ENCODE measurements at regions not wholly inside any gene's neighbourhood (a gene's known extent, or its start where the extent isn't known, plus 50 kb on each side); places are given as distances from the start of the nearest gene placed in this dataset.

GRCh38 chr6:122871079-122871478 is 82.0 kb downstream of the SMPDL3A start:
- TF ChIP-seq POLR2A (IDR thresholded peaks at IDR 0.05), result no peak
- TF ChIP-seq, protein P1, sequence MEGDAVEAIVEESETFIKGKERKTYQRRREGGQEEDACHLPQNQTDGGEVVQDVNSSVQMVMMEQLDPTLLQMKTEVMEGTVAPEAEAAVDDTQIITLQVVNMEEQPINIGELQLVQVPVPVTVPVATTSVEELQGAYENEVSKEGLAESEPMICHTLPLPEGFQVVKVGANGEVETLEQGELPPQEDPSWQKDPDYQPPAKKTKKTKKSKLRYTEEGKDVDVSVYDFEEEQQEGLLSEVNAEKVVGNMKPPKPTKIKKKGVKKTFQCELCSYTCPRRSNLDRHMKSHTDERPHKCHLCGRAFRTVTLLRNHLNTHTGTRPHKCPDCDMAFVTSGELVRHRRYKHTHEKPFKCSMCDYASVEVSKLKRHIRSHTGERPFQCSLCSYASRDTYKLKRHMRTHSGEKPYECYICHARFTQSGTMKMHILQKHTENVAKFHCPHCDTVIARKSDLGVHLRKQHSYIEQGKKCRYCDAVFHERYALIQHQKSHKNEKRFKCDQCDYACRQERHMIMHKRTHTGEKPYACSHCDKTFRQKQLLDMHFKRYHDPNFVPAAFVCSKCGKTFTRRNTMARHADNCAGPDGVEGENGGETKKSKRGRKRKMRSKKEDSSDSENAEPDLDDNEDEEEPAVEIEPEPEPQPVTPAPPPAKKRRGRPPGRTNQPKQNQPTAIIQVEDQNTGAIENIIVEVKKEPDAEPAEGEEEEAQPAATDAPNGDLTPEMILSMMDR (IDR thresholded peaks at IDR 0.05), result no peak
- 58 to 88% (median 75%) methylated on average over 1 of the region's 1 CpG for whole genome bisulfite sequencing, 4 donors
- Histone ChIP-seq H3K27me3 (peaks cover 0 to 6% (median 0%) of the 10 kb centered on the region in 9 donors), H3K36me3 (no peaks in the 10 kb centered on the region), H3K27ac (no peak overlapping the region), H3K4me1 (no peaks in the 10 kb centered on the region), H3K9me3 (no peaks in the 10 kb centered on the region), H3K4me3 (no peak overlapping the region)
- intact Hi-C loops (cut with DNase I), result loop anchor here in 2 of 10 donors (5.0 to 10.0 kb wide), 2 partner anchors 444 to 446 kb away; no protein-coding TSS in a partner anchor
- DNase-seq (no peak), ATAC-seq (no peak)

- intact Hi-C loops (cut with DNase I), result loop anchor here in 2 of 10 donors (5.0 to 10.0 kb wide), 2 partner anchors 442 to 445 kb away; no protein-coding TSS in a partner anchor
- peaks cover 0 to 6% (median 0%) of the 10 kb centered on the region in 9 donors for H3K27me3 ChIP-seq
- no peak overlapping the region for H3K4me3 ChIP-seq
- 77 to 89% (median 87%) methylated on average over 4 of the region's 4 CpGs for WGBS, 4 donors
- H3K27ac ChIP-seq, result no peak overlapping the region
- no peaks in the 10 kb centered on the region for H3K9me3 ChIP-seq
- DNase-seq (no peak), ATAC-seq (no peak)
- H3K36me3 ChIP-seq, result no peaks in the 10 kb centered on the region
- no peaks in the 10 kb centered on the region for H3K4me1 ChIP-seq
- TF ChIP-seq, protein P1 (IDR thresholded peaks at IDR 0.05), result no peak
- TF ChIP-seq POLR2A (IDR thresholded peaks at IDR 0.05), result no peak
Observed at GRCh38 chr6:122872311-122872710, 83.3 kb downstream of the SMPDL3A start.

DNA sequence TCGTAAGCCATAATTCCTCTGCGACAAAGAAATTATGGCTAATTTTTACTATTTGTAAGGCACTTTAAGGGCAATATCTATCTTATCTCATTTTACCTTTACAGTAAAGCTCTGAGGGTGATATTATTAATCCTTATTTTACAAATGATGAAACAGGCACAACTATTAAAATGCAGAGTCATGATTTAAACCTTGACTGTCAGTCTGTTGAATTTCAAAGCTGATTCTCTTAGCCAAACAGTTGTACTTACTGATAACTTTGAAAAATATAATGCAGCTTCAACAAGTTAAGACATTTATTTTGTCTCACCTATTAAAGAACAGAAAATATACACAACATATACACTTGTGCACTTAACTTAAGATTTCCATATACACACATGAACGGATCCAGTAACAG is 88.2 kb downstream of the SMPDL3A start:
- no peaks in the 10 kb centered on the region for H3K36me3 ChIP-seq
- ATAC-seq (no peak), DNase-seq (no peak)
- H3K9me3 ChIP-seq, result no peaks in the 10 kb centered on the region
- no peak overlapping the region for H3K4me3 ChIP-seq
- H3K4me1 ChIP-seq, result no peaks in the 10 kb centered on the region
- intact Hi-C loops (cut with DNase I), result loop anchor here in 1 of 10 donors (10.0 kb wide), 1 partner anchor 437 kb away; no protein-coding TSS in a partner anchor
- TF ChIP-seq, protein P1 (IDR thresholded peaks at IDR 0.05), result no peak
- TF ChIP-seq POLR2A (IDR thresholded peaks at IDR 0.05), result no peak
- peaks cover 0 to 6% (median 0%) of the 10 kb centered on the region in 9 donors for H3K27me3 ChIP-seq
- H3K27ac ChIP-seq, result no peak overlapping the region
- WGBS, 4 donors, result 93 to 94% (median 93%) methylated on average over 3 of the region's 3 CpGs

DNA sequence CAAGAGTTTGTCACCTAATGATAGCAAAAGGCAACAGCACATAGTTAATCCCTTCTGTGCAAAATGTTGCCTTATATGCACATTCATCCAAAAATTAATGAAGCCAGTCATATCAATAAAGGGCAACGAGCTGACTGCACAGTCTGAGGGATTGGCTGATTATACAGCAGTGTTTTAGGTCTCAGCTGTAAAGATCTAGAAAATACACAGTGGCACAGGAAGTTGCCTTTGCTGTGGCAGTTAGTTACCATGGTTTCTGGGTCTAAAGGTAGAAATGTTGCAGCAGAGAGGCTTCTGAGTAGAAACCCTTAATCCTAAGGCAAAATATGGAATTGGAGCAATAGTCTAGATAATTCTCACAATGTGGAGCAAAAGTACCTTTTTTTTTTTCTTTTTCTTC is 89.7 kb downstream of the SMPDL3A start:
- no peak for DNase-seq

More for the DNA sequence above, 89.7 kb downstream of the SMPDL3A start:
- no peak for TF ChIP-seq POLR2A (IDR thresholded peaks at IDR 0.05)
- TF ChIP-seq, protein P1 (IDR thresholded peaks at IDR 0.05), result no peak
- 32 to 40% (median 35%) methylated on average over 1 of the region's 1 CpG for WGBS, 4 donors
- H3K27me3 ChIP-seq, result peaks cover 0 to 6% (median 0%) of the 10 kb centered on the region in 9 donors
- peaks cover 0 to 9% (median 0%) of the 10 kb centered on the region in 12 donors for H3K9me3 ChIP-seq
- H3K36me3 ChIP-seq, result no peaks in the 10 kb centered on the region
- intact Hi-C loops (cut with DNase I), result loop anchor here in 1 of 10 donors (10.0 kb wide), 1 partner anchor 436 kb away; no protein-coding TSS in a partner anchor
- no peak for ATAC-seq
- no peak overlapping the region for H3K4me3 ChIP-seq
- H3K27ac ChIP-seq, result no peak overlapping the region
- no peaks in the 10 kb centered on the region for H3K4me1 ChIP-seq
